ENCODE measurements at regions not wholly inside any gene's neighbourhood (a gene's known extent, or its start where the extent isn't known, plus 50 kb on each side); places are given as distances from the start of the nearest gene placed in this dataset.

- TF ChIP-seq CTCF (conservative IDR thresholded peaks at IDR 0.05; ENCODE audit: low read depth in 2 of 2): no peak
- no peak for TF ChIP-seq CREB1 (CRISPR knock-in tag; IDR thresholded peaks at IDR 0.05; ENCODE audit: low read depth)
- TF ChIP-seq STAT1 (IDR thresholded peaks at IDR 0.05; ENCODE audit: unreplicated experiment): no peak
- TF ChIP-seq EZH2 (IDR thresholded peaks at IDR 0.05; ENCODE audit: low read depth, unreplicated experiment): no peak
- no peak for TF ChIP-seq JUNB (IDR thresholded peaks at IDR 0.05; ENCODE audit: unreplicated experiment)
These were observed 149.6 kb downstream of the ICOS start for GRCh38 chr2:204086167-204086566.

All from GM23338 (cell line).